K562 (cell line): ENCODE measurements at regions not wholly inside any gene's neighbourhood (a gene's known extent, or its start where the extent isn't known, plus 50 kb on each side); places are given as distances from the start of the nearest gene placed in this dataset.

Experiments used
- CTCF ChIP-seq, 3 experiments: IDR thresholded peaks in 2 of 3; conservative IDR thresholded peaks in 1 of 3; 2 replicates each; pipeline ENCODE4 v1.5.1; 2011 to 2012; ENCODE audit warnings: low read length in 3 of 3, mild to moderate bottlenecking in 3 of 3, control low read depth in 2 of 3, improper control_type of control experiment in 1 of 3, inconsistent platforms in 1 of 3, low read depth in 1 of 3, mixed read lengths in 1 of 3, moderate library complexity in 1 of 3; ENCODE audit not compliant: insufficient read depth in 2 of 3
- HINFP ChIP-seq: fragments of 450-650 bp; conservative IDR thresholded peaks from 2 replicates; pipeline ENCODE4 v1.6.1; 2016; ENCODE audit warnings: missing genetic modification characterization, low read depth, mild to moderate bottlenecking, control low read depth, missing compliant biosample characterization
- ZFX ChIP-seq: sonication (generic); formaldehyde crosslinking; IDR thresholded peaks from 2 replicates; pipeline ENCODE4 v1.8.0; 2022; ENCODE audit warnings: mild to moderate bottlenecking, missing genetic modification reagents, moderate library complexity

GRCh38 chr3:182651461-182651860 is 141.8 kb upstream of the ATP11B start:
- TF ChIP-seq HINFP (tag) (no peak), ZFX (CRISPR knock-in tag) (no peak), CTCF (IDR thresholded peaks at IDR 0.05 in 2 of 3, conservative IDR thresholded peaks at IDR 0.05 in 1 of 3; ENCODE audit: insufficient read depth in 2 of 3, low read depth in 1 of 3, low read length in 3 of 3) (no peak)
